H1 (cell line): ENCODE measurements at regions not wholly inside any gene's neighbourhood (a gene's known extent, or its start where the extent isn't known, plus 50 kb on each side); places are given as distances from the start of the nearest gene placed in this dataset.

Experiments
- BCL11A ChIP-seq, 2 experiments: IDR thresholded peaks; one replicate each; pipeline ENCODE4 v1.6.1; 2011; ENCODE audit warnings: low read depth in 2 of 2, low read length in 2 of 2, mild to moderate bottlenecking in 2 of 2
- MAFK ChIP-seq: IDR thresholded peaks from 2 replicates; pipeline ENCODE4 v1.6.1; 2012; ENCODE audit warnings: low read depth, mild to moderate bottlenecking, improper control_type of control experiment, low read length
- MAX ChIP-seq: IDR thresholded peaks from 2 replicates; pipeline ENCODE4 v1.6.1; 2012; ENCODE audit warnings: inconsistent platforms
- POLR2AphosphoS5 ChIP-seq: IDR thresholded peaks from 2 replicates; pipeline ENCODE4 v1.6.1; 2011; ENCODE audit warnings: low read depth, low read length
- YY1 ChIP-seq: IDR thresholded peaks from 2 replicates; pipeline ENCODE4 v1.6.1; 2011; ENCODE audit warnings: low read depth, mild to moderate bottlenecking, low read length

- no peak for TF ChIP-seq BCL11A (IDR thresholded peaks at IDR 0.05; ENCODE audit: low read depth in 2 of 2, low read length in 2 of 2)
- TF ChIP-seq YY1 = no peak
- no peak for TF ChIP-seq MAX
- TF ChIP-seq MAFK = no peak
- no peak for TF ChIP-seq POLR2AphosphoS5
Measured at GRCh38 chrY:13844411-13844810, 140.7 kb downstream of the TMSB4Y start.
